Upper lobe of left lung (tissue), 6 donors: ENCODE measurements at regions not wholly inside any gene's neighbourhood (a gene's known extent, or its start where the extent isn't known, plus 50 kb on each side); places are given as distances from the start of the nearest gene placed in this dataset.

Experiments used
- ATAC-seq, 2 donors: fragments of 200-7000 bp; cut with Tn5 transposase; one replicate each; pipeline ENCODE4 v1.9.1; 2022; ENCODE audit warnings: mild to moderate bottlenecking in 2 of 2, moderate library complexity in 2 of 2; ENCODE audit not compliant: low FRiP score in 2 of 2
- DNase-seq, 2 donors: peaks; one replicate each; pipeline ENCODE4 v3.0.0-alpha.2; 2019 to 2020
- H3K27ac ChIP-seq, 4 donors: fragments of 200-600 bp; sonication (generic); one replicate each; pipeline ENCODE4 v1.5.1; 2016 to 2019
- H3K27me3 ChIP-seq, 4 donors: fragments of 200-600 bp; sonication (generic); one replicate each; pipeline ENCODE4 v1.5.1; 2017 to 2019
- H3K36me3 ChIP-seq, 4 donors: fragments of 200-600 bp; sonication (generic); one replicate each; pipeline ENCODE4 v1.5.1; 2016 to 2019
- H3K4me1 ChIP-seq, 4 donors: fragments of 200-600 bp; sonication (generic); one replicate each; pipeline ENCODE4 v1.5.1; 2018 to 2019
- H3K4me3 ChIP-seq, 4 donors: fragments of 200-600 bp; sonication (generic); one replicate each; pipeline ENCODE4 v1.5.1; 2017 to 2019; ENCODE audit warnings: mild to moderate bottlenecking in 2 of 4, moderate library complexity in 1 of 4
- H3K9me3 ChIP-seq, 4 donors: fragments of 200-600 bp; sonication (generic); one replicate each; pipeline ENCODE4 v1.5.1; 2018 to 2019
- CTCF ChIP-seq, 6 experiments: fragments of 450-650 bp in 4 of 6; fragments of 200-600 bp in 2 of 6; sonication (generic) in 2 of 6; IDR thresholded peaks; one replicate each; pipeline ENCODE4 v1.5.1; 2016 to 2019; ENCODE audit warnings: antibody characterized with exemption in 6 of 6
- EP300 ChIP-seq, 4 donors: sonication (generic); formaldehyde crosslinking; IDR thresholded peaks; one replicate each; pipeline ENCODE4 v1.5.1; 2017; ENCODE audit warnings: antibody characterized with exemption in 4 of 4, control low read depth in 2 of 4
- POLR2A ChIP-seq, 4 donors: fragments of 450-650 bp; IDR thresholded peaks; one replicate each; pipeline ENCODE4 v1.5.1; 2016 to 2017; ENCODE audit warnings: antibody characterized with exemption in 4 of 4, mild to moderate bottlenecking in 2 of 4
- POLR2AphosphoS5 ChIP-seq, 2 donors: sonication (generic); formaldehyde crosslinking; IDR thresholded peaks; one replicate each; pipeline ENCODE4 v1.5.1; 2017; ENCODE audit warnings: antibody characterized with exemption in 2 of 2
- WGBS, 2 donors: methylation state at CpG; one replicate each; pipeline ENCODE4 v1.1.5; 2017 to 2018; 5-methylcytosine and 5-hydroxymethylcytosine counted together
- donor health status: DM: no; HTN: no; CAD: no; lungs with moderate emphysema.
- donor health status: DM: no; HTN: yes; CAD: no; lungs with severe emphysema.

- WGBS, 2 donors: 91 to 93% methylated on average over 2 of the region's 2 CpGs
- Histone ChIP-seq H3K36me3 (no peaks in the 10 kb centered on the region), H3K27ac (no peak overlapping the region), H3K9me3 (no peaks in the 10 kb centered on the region), H3K4me1 (no peaks in the 10 kb centered on the region), H3K4me3 (no peak overlapping the region), H3K27me3 (no peaks in the 10 kb centered on the region)
- no peak for ATAC-seq
- no peak for DNase-seq
- no peak for TF ChIP-seq POLR2AphosphoS5 (IDR thresholded peaks at IDR 0.05)
- no peak for TF ChIP-seq CTCF (IDR thresholded peaks at IDR 0.05)
- TF ChIP-seq POLR2A (IDR thresholded peaks at IDR 0.05): no peak
- no peak for TF ChIP-seq EP300 (IDR thresholded peaks at IDR 0.05)
Measured at GRCh38 chr5:36519881-36520280, 86.5 kb upstream of the SLC1A3 start.

GRCh38 chr5:36521219-36521618, 85.2 kb upstream of the SLC1A3 start:
- no peak overlapping the region for H3K27ac ChIP-seq
- WGBS, 2 donors: 31 to 46% methylated on average over 1 of the region's 1 CpG
- H3K4me3 ChIP-seq: no peak overlapping the region
- ATAC-seq (no peak), DNase-seq (no peak)
- no peaks in the 10 kb centered on the region for H3K36me3 ChIP-seq
- TF ChIP-seq CTCF (IDR thresholded peaks at IDR 0.05) (no peak), POLR2A (IDR thresholded peaks at IDR 0.05) (no peak), POLR2AphosphoS5 (IDR thresholded peaks at IDR 0.05) (no peak), EP300 (IDR thresholded peaks at IDR 0.05) (no peak)
- H3K9me3 ChIP-seq: no peaks in the 10 kb centered on the region
- H3K27me3 ChIP-seq: no peaks in the 10 kb centered on the region
- no peaks in the 10 kb centered on the region for H3K4me1 ChIP-seq

- 83 to 94% methylated on average over 8 to 10 of the region's 10 CpGs for WGBS, 2 donors
- H3K36me3 ChIP-seq: no peaks in the 10 kb centered on the region
Measured at GRCh38 chr5:36521838-36522745, 84.3 kb upstream of the SLC1A3 start.

GRCh38 chr5:36522746-36523065, 83.7 kb upstream of the SLC1A3 start:
- no peaks in the 10 kb centered on the region for H3K9me3 ChIP-seq
- H3K27ac ChIP-seq: no peak overlapping the region
- no peak overlapping the region for H3K4me3 ChIP-seq
- H3K4me1 ChIP-seq: no peaks in the 10 kb centered on the region
- no peak for ATAC-seq
- TF ChIP-seq POLR2AphosphoS5 (IDR thresholded peaks at IDR 0.05) (no peak), CTCF (IDR thresholded peaks at IDR 0.05) (no peak), EP300 (IDR thresholded peaks at IDR 0.05) (no peak), POLR2A (IDR thresholded peaks at IDR 0.05) (no peak)
- no peaks in the 10 kb centered on the region for H3K27me3 ChIP-seq
- no peaks in the 10 kb centered on the region for H3K36me3 ChIP-seq
- 83 to 87% methylated on average over 5 of the region's 5 CpGs for WGBS, 2 donors
- DNase-seq: no peak

More at GRCh38 chr5:36521838-36522745, 84.3 kb upstream of the SLC1A3 start:
- H3K27ac ChIP-seq: no peak overlapping the region
- TF ChIP-seq POLR2AphosphoS5 (IDR thresholded peaks at IDR 0.05): no peak
- TF ChIP-seq CTCF (IDR thresholded peaks at IDR 0.05): no peak
- no peak for TF ChIP-seq EP300 (IDR thresholded peaks at IDR 0.05)
- no peak for TF ChIP-seq POLR2A (IDR thresholded peaks at IDR 0.05)
- ATAC-seq (peak in 1 of 2 donors; percentile 53), DNase-seq (no peak)
- no peaks in the 10 kb centered on the region for H3K4me1 ChIP-seq
- no peaks in the 10 kb centered on the region for H3K9me3 ChIP-seq
- H3K27me3 ChIP-seq: no peaks in the 10 kb centered on the region
- H3K4me3 ChIP-seq: no peak overlapping the region

GRCh38 chr5:36523450-36523849, 83.0 kb upstream of the SLC1A3 start:
- 86 to 94% methylated on average over 5 of the region's 5 CpGs for WGBS, 2 donors
- ATAC-seq: no peak
- no peak for DNase-seq
- Histone ChIP-seq H3K4me1 (no peaks in the 10 kb centered on the region), H3K27me3 (no peaks in the 10 kb centered on the region), H3K9me3 (no peaks in the 10 kb centered on the region), H3K36me3 (no peaks in the 10 kb centered on the region), H3K27ac (no peak overlapping the region), H3K4me3 (no peak overlapping the region)
- no peak for TF ChIP-seq CTCF (IDR thresholded peaks at IDR 0.05)
- no peak for TF ChIP-seq POLR2AphosphoS5 (IDR thresholded peaks at IDR 0.05)
